ENCODE measurements at regions not wholly inside any gene's neighbourhood (a gene's known extent, or its start where the extent isn't known, plus 50 kb on each side); places are given as distances from the start of the nearest gene placed in this dataset.

DNA sequence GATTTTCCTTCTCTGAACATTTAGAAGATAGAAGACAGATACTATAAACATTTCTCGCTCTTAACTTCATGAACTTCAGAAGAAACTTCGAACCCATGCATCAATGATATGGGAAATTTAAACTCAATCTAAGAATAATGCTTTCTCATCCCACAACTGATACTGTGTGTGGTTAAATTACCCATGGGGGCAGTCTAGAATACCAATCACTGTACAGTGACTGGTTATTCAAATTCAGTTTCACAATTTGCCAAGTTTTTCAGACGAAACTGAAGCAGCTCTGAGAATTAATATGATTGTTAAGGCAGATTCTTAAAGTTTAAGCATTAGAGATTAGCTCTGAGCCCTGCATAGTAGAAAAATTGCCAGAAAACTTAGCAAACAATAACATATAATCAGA lies 431.0 kb downstream of the SH3GL2 start:
- no peak for TF ChIP-seq EZH2phosphoT487 (conservative IDR thresholded peaks at IDR 0.05; ENCODE audit: low read length)
- TF ChIP-seq, protein P1, sequence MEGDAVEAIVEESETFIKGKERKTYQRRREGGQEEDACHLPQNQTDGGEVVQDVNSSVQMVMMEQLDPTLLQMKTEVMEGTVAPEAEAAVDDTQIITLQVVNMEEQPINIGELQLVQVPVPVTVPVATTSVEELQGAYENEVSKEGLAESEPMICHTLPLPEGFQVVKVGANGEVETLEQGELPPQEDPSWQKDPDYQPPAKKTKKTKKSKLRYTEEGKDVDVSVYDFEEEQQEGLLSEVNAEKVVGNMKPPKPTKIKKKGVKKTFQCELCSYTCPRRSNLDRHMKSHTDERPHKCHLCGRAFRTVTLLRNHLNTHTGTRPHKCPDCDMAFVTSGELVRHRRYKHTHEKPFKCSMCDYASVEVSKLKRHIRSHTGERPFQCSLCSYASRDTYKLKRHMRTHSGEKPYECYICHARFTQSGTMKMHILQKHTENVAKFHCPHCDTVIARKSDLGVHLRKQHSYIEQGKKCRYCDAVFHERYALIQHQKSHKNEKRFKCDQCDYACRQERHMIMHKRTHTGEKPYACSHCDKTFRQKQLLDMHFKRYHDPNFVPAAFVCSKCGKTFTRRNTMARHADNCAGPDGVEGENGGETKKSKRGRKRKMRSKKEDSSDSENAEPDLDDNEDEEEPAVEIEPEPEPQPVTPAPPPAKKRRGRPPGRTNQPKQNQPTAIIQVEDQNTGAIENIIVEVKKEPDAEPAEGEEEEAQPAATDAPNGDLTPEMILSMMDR (IDR thresholded peaks at IDR 0.05; ENCODE audit: insufficient read depth, low read length, poor library complexity, severe bottlenecking) = no peak
- no peak overlapping the region for H3K4me2 ChIP-seq (ENCODE audit: low read depth, low read length, poor library complexity, severe bottlenecking)

GRCh38 chr9:18010492-18010891 lies 431.6 kb downstream of the SH3GL2 start:
- Histone ChIP-seq H3K27ac (ENCODE audit: low read depth, low read length) (no peak overlapping the region), H3K4me2 (ENCODE audit: low read depth, low read length, poor library complexity, severe bottlenecking) (no peak overlapping the region), H3K9me3 (ENCODE audit: insufficient read depth, low read length) (no peaks in the 10 kb centered on the region), H3K9me2 (replicated peaks; ENCODE audit: insufficient read depth, low read length) (no peaks in the 10 kb centered on the region), H4K20me1 (ENCODE audit: low read depth, low read length) (no peaks in the 10 kb centered on the region), H3K79me2 (ENCODE audit: insufficient read depth, low read length) (no peaks in the 10 kb centered on the region), H3K27me3 (ENCODE audit: low read length) (no peaks in the 10 kb centered on the region), H3K4me3 (ENCODE audit: insufficient read depth, low read length, poor library complexity, severe bottlenecking) (no peak overlapping the region), H2AFZ (ENCODE audit: low read depth, low read length, severe bottlenecking) (no peak overlapping the region), H3K36me3 (ENCODE audit: low read length) (no peaks in the 10 kb centered on the region), H3K9ac (ENCODE audit: low read length) (no peak overlapping the region), H3F3A (ENCODE audit: insufficient read depth) (no peaks in the 10 kb centered on the region)
- no peak for TF ChIP-seq EZH2phosphoT487 (conservative IDR thresholded peaks at IDR 0.05; ENCODE audit: low read length)
- TF ChIP-seq, protein P1 (IDR thresholded peaks at IDR 0.05; ENCODE audit: insufficient read depth, low read length, poor library complexity, severe bottlenecking) = no peak

More for the DNA sequence above, 431.0 kb downstream of the SH3GL2 start:
- Histone ChIP-seq H3K4me3 (ENCODE audit: insufficient read depth, low read length, poor library complexity, severe bottlenecking) (no peak overlapping the region), H3K27ac (ENCODE audit: low read depth, low read length) (no peak overlapping the region), H3K27me3 (ENCODE audit: low read length) (no peaks in the 10 kb centered on the region), H3K9me2 (replicated peaks; ENCODE audit: insufficient read depth, low read length) (no peaks in the 10 kb centered on the region), H4K20me1 (ENCODE audit: low read depth, low read length) (no peaks in the 10 kb centered on the region), H2AFZ (ENCODE audit: low read depth, low read length, severe bottlenecking) (no peak overlapping the region), H3K79me2 (ENCODE audit: insufficient read depth, low read length) (no peaks in the 10 kb centered on the region), H3K36me3 (ENCODE audit: low read length) (no peaks in the 10 kb centered on the region), H3K9me3 (ENCODE audit: insufficient read depth, low read length) (no peaks in the 10 kb centered on the region), H3F3A (ENCODE audit: insufficient read depth) (no peaks in the 10 kb centered on the region), H3K9ac (ENCODE audit: low read length) (no peak overlapping the region)

- H4K20me1 ChIP-seq (ENCODE audit: low read depth, low read length) = no peaks in the 10 kb centered on the region
- no peak overlapping the region for H3K4me2 ChIP-seq (ENCODE audit: low read depth, low read length, poor library complexity, severe bottlenecking)
- no peaks in the 10 kb centered on the region for H3K9me3 ChIP-seq (ENCODE audit: insufficient read depth, low read length)
- no peak overlapping the region for H3K27ac ChIP-seq (ENCODE audit: low read depth, low read length)
- H3K27me3 ChIP-seq (ENCODE audit: low read length) = no peaks in the 10 kb centered on the region
- H3K79me2 ChIP-seq (ENCODE audit: insufficient read depth, low read length) = no peaks in the 10 kb centered on the region
- TF ChIP-seq EZH2phosphoT487 (conservative IDR thresholded peaks at IDR 0.05; ENCODE audit: low read length) = no peak
- H3F3A ChIP-seq (ENCODE audit: insufficient read depth) = no peaks in the 10 kb centered on the region
- H2AFZ ChIP-seq (ENCODE audit: low read depth, low read length, severe bottlenecking) = no peak overlapping the region
- H3K4me3 ChIP-seq (ENCODE audit: insufficient read depth, low read length, poor library complexity, severe bottlenecking) = no peak overlapping the region
- H3K9me2 ChIP-seq (replicated peaks; ENCODE audit: insufficient read depth, low read length) = no peaks in the 10 kb centered on the region
- no peaks in the 10 kb centered on the region for H3K36me3 ChIP-seq (ENCODE audit: low read length)
- H3K9ac ChIP-seq (ENCODE audit: low read length) = no peak overlapping the region
Measured at GRCh38 chr9:18012170-18012569, 433.3 kb downstream of the SH3GL2 start.

- no peak overlapping the region for H3K27ac ChIP-seq (ENCODE audit: low read depth, low read length)
- no peaks in the 10 kb centered on the region for H4K20me1 ChIP-seq (ENCODE audit: low read depth, low read length)
- no peaks in the 10 kb centered on the region for H3K9me3 ChIP-seq (ENCODE audit: insufficient read depth, low read length)
- H3K36me3 ChIP-seq (ENCODE audit: low read length) = no peaks in the 10 kb centered on the region
- no peak overlapping the region for H3K4me2 ChIP-seq (ENCODE audit: low read depth, low read length, poor library complexity, severe bottlenecking)
- no peaks in the 10 kb centered on the region for H3K79me2 ChIP-seq (ENCODE audit: insufficient read depth, low read length)
- H3F3A ChIP-seq (ENCODE audit: insufficient read depth) = no peaks in the 10 kb centered on the region
- no peak overlapping the region for H2AFZ ChIP-seq (ENCODE audit: low read depth, low read length, severe bottlenecking)
- TF ChIP-seq, protein P1 (IDR thresholded peaks at IDR 0.05; ENCODE audit: insufficient read depth, low read length, poor library complexity, severe bottlenecking) = no peak
- no peak for TF ChIP-seq EZH2phosphoT487 (conservative IDR thresholded peaks at IDR 0.05; ENCODE audit: low read length)
- H3K9me2 ChIP-seq (replicated peaks; ENCODE audit: insufficient read depth, low read length) = no peaks in the 10 kb centered on the region
- H3K4me3 ChIP-seq (ENCODE audit: insufficient read depth, low read length, poor library complexity, severe bottlenecking) = no peak overlapping the region
- H3K9ac ChIP-seq (ENCODE audit: low read length) = no peak overlapping the region
- no peaks in the 10 kb centered on the region for H3K27me3 ChIP-seq (ENCODE audit: low read length)
Measured at GRCh38 chr9:18014556-18014955, 435.7 kb downstream of the SH3GL2 start.

Data from SU-DHL-6 (cell line).